ENCODE measurements at regions not wholly inside any gene's neighbourhood (a gene's known extent, or its start where the extent isn't known, plus 50 kb on each side); places are given as distances from the start of the nearest gene placed in this dataset.

- Histone ChIP-seq H3K9me3 (ENCODE audit: control insufficient read depth in 1 of 2, low read length in 2 of 2) (no peaks in the 10 kb centered on the region), H3K27ac (ENCODE audit: low read length) (no peak overlapping the region), H3K4me3 (ENCODE audit: low read depth in 1 of 2, low read length in 2 of 2) (no peak overlapping the region), H3K36me3 (ENCODE audit: control insufficient read depth in 1 of 2, insufficient read depth in 2 of 2, low read length in 2 of 2) (peaks cover 0 to 7% of the 10 kb centered on the region in 2 donors), H3K27me3 (ENCODE audit: low read depth, low read length) (no peaks in the 10 kb centered on the region), H3K4me1 (ENCODE audit: control insufficient read depth in 1 of 2, insufficient read depth in 2 of 2, low read length in 2 of 2) (peaks cover 0 to 4% of the 10 kb centered on the region in 2 donors)
These were observed 113.0 kb downstream of the BEGAIN start for GRCh38 chr14:100474196-100474595.

DNA sequence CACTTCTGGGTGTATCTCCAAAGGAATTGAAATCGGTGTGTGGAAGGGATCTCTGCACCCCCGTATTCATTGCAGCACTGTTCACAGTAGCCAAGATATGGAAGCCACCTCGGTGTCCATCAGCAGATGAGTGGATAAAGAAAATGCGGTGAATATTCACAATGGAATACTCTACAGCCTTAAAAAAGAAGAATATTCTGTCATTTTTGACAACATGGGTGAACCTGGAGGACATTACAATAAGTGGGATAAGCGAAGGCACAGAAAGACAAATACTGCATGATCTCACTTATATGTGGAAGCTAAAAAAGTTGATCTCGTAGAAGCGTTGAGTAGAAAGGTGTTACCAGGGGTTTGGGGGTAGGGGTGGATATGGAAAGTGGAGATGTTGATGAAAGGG lies 111.9 kb downstream of the BEGAIN start:
- Histone ChIP-seq H3K27me3 (ENCODE audit: low read depth, low read length) (no peaks in the 10 kb centered on the region), H3K4me1 (ENCODE audit: control insufficient read depth in 1 of 2, insufficient read depth in 2 of 2, low read length in 2 of 2) (peaks cover 0 to 4% of the 10 kb centered on the region in 2 donors), H3K36me3 (ENCODE audit: control insufficient read depth in 1 of 2, insufficient read depth in 2 of 2, low read length in 2 of 2) (peaks cover 0 to 1% of the 10 kb centered on the region in 2 donors), H3K27ac (ENCODE audit: low read length) (no peak overlapping the region), H3K9me3 (ENCODE audit: control insufficient read depth in 1 of 2, low read length in 2 of 2) (no peaks in the 10 kb centered on the region), H3K4me3 (ENCODE audit: low read depth in 1 of 2, low read length in 2 of 2) (no peak overlapping the region)

DNA sequence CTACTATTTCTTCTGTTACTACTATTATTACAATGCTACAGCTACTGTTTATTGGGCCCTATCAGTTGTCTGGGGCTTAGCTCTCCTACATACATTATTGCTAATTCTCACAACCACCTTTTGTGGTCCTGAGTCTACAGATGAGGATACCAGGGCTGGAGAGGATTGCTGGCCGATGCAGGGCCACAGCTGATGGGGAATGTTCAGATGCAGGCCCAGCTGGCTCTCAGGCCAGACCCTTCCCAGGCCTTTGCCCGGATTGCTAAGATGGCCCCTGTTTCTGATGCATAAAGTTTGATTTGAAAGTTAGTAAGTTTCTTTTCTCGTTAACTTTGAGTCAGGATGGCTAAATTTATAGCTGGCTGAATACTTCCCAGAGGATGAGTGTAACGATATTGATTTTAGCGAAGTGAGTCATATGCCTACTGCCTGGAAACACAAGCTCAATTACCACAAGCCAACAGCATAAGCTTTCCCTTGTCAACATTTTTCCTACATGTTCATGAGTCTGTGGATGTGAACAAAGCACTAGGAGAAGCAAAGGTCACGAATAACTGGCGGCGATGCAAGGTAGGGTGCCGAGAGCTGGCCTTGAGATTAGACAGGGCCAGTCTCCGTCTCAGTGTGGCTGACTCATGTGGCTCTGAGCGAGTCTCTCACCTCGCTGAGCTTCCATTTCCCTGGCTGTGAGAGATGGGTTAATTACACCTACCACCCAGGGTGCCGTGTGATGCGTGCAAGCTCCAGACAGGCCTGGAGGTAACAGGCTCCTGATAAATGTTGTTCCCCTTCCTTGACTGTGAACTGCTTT lies 111.0 kb downstream of the BEGAIN start:
- H3K4me3 ChIP-seq (ENCODE audit: low read depth in 1 of 2, low read length in 2 of 2): no peak overlapping the region
- no peaks in the 10 kb centered on the region for H3K27me3 ChIP-seq (ENCODE audit: low read depth, low read length)
- H3K27ac ChIP-seq (ENCODE audit: low read length): no peak overlapping the region
- H3K36me3 ChIP-seq (ENCODE audit: control insufficient read depth in 1 of 2, insufficient read depth in 2 of 2, low read length in 2 of 2): no peaks in the 10 kb centered on the region
- peaks cover 0 to 4% of the 10 kb centered on the region in 2 donors for H3K4me1 ChIP-seq (ENCODE audit: control insufficient read depth in 1 of 2, insufficient read depth in 2 of 2, low read length in 2 of 2)
- H3K9me3 ChIP-seq (ENCODE audit: control insufficient read depth in 1 of 2, low read length in 2 of 2): no peaks in the 10 kb centered on the region

DNA sequence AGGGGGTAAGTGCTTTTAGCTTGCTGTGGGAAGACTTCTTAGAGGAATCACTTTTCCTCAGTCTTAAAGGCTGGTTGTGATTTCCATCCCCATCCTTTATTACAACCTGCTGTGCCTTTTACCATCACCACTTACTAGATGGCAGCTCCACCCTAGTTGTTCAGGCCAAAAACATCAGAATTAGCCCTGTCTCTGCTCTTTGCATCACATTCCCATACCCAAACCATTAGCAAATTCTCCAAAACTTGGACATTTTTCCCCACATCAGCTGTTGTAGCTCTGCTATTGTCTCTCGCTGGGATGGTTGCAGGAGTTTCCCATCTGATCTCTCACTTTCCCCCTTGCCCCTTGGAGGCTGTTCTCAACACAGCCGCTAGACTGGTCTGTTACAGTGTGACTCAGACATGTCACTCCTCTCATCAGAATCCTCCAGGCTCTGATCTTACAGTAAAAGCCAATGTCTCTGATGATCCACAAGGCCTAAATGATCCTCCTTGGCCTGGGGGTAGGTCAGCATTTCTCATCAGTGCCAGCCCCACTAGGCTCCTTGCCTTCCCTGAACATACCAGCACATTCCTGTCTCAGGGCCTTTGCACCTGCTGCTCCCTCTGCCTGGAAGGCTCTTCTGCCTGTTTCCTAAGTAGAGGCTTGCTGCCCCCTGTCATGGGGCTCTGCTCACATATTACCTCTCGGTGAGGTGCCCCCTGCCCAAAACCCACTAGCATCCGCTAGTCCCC lies 102.5 kb downstream of the BEGAIN start:
- H3K9me3 ChIP-seq (ENCODE audit: control insufficient read depth in 1 of 2, low read length in 2 of 2): no peaks in the 10 kb centered on the region
- H3K4me1 ChIP-seq (ENCODE audit: control insufficient read depth in 1 of 2, insufficient read depth in 2 of 2, low read length in 2 of 2): no peaks in the 10 kb centered on the region
- no peak overlapping the region for H3K27ac ChIP-seq (ENCODE audit: low read length)
- peaks cover 4 to 10% of the 10 kb centered on the region in 2 donors for H3K36me3 ChIP-seq (ENCODE audit: control insufficient read depth in 1 of 2, insufficient read depth in 2 of 2, low read length in 2 of 2)
- H3K27me3 ChIP-seq (ENCODE audit: low read depth, low read length): no peaks in the 10 kb centered on the region
- no peak overlapping the region for H3K4me3 ChIP-seq (ENCODE audit: low read depth in 1 of 2, low read length in 2 of 2)

DNA sequence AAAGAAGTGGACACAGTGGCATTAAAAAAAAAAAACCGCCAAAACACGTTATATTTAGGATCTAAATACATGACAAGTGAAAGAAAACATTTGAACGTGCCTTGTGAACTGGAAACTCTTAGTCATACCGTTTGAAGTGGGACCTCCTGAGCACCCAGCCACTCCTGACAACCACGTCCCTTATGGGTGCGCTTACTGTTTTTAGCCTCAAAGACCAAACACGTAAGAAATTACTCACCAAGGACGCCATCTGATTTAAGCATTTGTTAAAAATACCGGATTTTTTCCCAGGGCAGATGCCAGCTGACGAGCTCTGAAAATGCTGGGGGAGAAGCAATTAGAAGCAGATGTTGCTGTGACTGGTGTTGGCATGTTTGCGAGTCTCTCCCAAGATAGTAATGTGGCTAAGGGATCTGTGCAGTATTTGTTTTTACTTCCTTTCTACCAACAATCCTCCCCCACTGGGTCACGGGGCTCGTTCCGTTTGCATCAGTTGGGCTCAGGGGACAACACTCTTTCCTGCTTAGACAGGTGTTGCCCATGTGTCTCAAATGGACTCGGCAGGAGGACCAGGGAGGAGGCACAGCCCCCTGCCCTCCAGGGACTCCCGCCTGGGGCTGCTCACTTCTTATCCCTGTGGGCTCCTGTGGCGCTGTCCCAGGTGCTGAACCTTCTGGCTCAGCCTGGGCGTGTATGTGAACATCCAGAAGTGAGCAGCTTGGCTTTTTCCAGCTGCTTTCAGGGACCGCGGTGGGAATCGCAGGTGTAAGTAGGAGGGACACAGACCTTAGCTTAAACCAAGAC lies 101.0 kb downstream of the BEGAIN start:
- peaks cover 4 to 10% of the 10 kb centered on the region in 2 donors for H3K36me3 ChIP-seq (ENCODE audit: control insufficient read depth in 1 of 2, insufficient read depth in 2 of 2, low read length in 2 of 2)
- no peaks in the 10 kb centered on the region for H3K4me1 ChIP-seq (ENCODE audit: control insufficient read depth in 1 of 2, insufficient read depth in 2 of 2, low read length in 2 of 2)
- H3K9me3 ChIP-seq (ENCODE audit: control insufficient read depth in 1 of 2, low read length in 2 of 2): no peaks in the 10 kb centered on the region
- H3K4me3 ChIP-seq (ENCODE audit: low read depth in 1 of 2, low read length in 2 of 2): no peak overlapping the region
- H3K27me3 ChIP-seq (ENCODE audit: low read depth, low read length): no peaks in the 10 kb centered on the region
- H3K27ac ChIP-seq (ENCODE audit: low read length): no peak overlapping the region

Measured in muscle layer of duodenum (tissue), 2 donors.